HG03060 (cell line): ENCODE measurements at regions not wholly inside any gene's neighbourhood (a gene's known extent, or its start where the extent isn't known, plus 50 kb on each side); places are given as distances from the start of the nearest gene placed in this dataset.

ENCODE experiments used
- ATAC-seq: cut with Tn5 transposase; IDR thresholded peaks from one replicate; pipeline ENCODE4 v1.9.1; 2021; ENCODE audit warnings: low read depth, moderate number of reproducible peaks; ENCODE audit not compliant: unreplicated experiment

GRCh38 chr4:83830138-83830888 is 294.4 kb downstream of the GPAT3 start:
- no peak for ATAC-seq

GRCh38 chr4:83828601-83829000 is 292.7 kb downstream of the GPAT3 start:
- ATAC-seq = no peak

- no peak for ATAC-seq
Measured at GRCh38 chr4:83821493-83821892, 285.6 kb downstream of the GPAT3 start.

GRCh38 chr4:83819582-83819981 is 283.7 kb downstream of the GPAT3 start:
- ATAC-seq = no peak

- ATAC-seq = no peak
Measured at GRCh38 chr4:83810428-83810827, 274.5 kb downstream of the GPAT3 start.

GRCh38 chr4:83809581-83809980 is 273.7 kb downstream of the GPAT3 start:
- ATAC-seq = no peak

GRCh38 chr4:83793481-83793880 is 257.6 kb downstream of the GPAT3 start:
- ATAC-seq = no peak

GRCh38 chr4:83785891-83786290 is 250.0 kb downstream of the GPAT3 start:
- ATAC-seq = no peak

GRCh38 chr4:83783215-83783614 is 247.3 kb downstream of the GPAT3 start:
- ATAC-seq = no peak

GRCh38 chr4:83782591-83782990 is 246.7 kb downstream of the GPAT3 start:
- ATAC-seq = no peak

- no peak for ATAC-seq
Measured at GRCh38 chr4:83781434-83781833, 245.5 kb downstream of the GPAT3 start.

- ATAC-seq = no peak
Measured at GRCh38 chr4:83780053-83780733, 244.3 kb downstream of the GPAT3 start.

GRCh38 chr4:83779103-83780052 is 243.5 kb downstream of the GPAT3 start:
- ATAC-seq = no peak

- ATAC-seq = no peak
Measured at GRCh38 chr4:83772685-83773084, 236.8 kb downstream of the GPAT3 start.

GRCh38 chr4:83771113-83771705 is 235.3 kb downstream of the GPAT3 start:
- no peak for ATAC-seq

- ATAC-seq = no peak
Measured at GRCh38 chr4:83768146-83768545, 232.2 kb downstream of the GPAT3 start.

GRCh38 chr4:83767067-83767466 is 231.2 kb downstream of the GPAT3 start:
- ATAC-seq = no peak

- no peak for ATAC-seq
Measured at GRCh38 chr4:83759611-83760010, 223.7 kb downstream of the GPAT3 start.

- no peak for ATAC-seq
Measured at GRCh38 chr4:83758285-83758684, 222.4 kb downstream of the GPAT3 start.

- no peak for ATAC-seq
Measured at GRCh38 chr4:83757121-83757621, 221.3 kb downstream of the GPAT3 start.
